Glomerular visceral epithelial cell (primary cell): ENCODE measurements at regions not wholly inside any gene's neighbourhood (a gene's known extent, or its start where the extent isn't known, plus 50 kb on each side); places are given as distances from the start of the nearest gene placed in this dataset.
"Not testable (repeated sequence)": the region's sequence is repeated elsewhere in the genome, so short reads cannot be mapped to it uniquely, and the experiment has no call there.

Source experiments
- DNase-seq: peaks from one replicate; pipeline ENCODE4 v3.0.0-alpha.2; 2016; ENCODE audit errors: extremely low spot score

DNA sequence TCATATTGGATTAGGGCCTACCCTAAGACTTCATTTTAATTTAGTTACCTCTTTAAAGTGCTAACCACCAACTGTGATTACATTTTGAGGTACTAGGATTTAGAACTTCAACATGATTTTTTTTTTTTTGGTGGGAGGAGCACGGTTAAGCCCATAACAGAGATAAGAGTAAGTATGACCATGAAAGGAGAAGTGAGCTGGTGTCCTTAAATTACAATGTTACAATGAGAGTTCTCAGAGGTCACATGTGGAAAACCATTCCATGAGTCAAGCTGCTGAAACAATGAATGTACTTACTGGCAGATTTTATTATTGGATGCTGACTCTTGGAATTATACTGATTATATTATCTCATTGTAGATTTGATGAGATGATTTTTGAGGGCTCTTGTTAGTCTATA lies 779.3 kb upstream of the CITED2 start:
- DNase-seq: no peak

DNA sequence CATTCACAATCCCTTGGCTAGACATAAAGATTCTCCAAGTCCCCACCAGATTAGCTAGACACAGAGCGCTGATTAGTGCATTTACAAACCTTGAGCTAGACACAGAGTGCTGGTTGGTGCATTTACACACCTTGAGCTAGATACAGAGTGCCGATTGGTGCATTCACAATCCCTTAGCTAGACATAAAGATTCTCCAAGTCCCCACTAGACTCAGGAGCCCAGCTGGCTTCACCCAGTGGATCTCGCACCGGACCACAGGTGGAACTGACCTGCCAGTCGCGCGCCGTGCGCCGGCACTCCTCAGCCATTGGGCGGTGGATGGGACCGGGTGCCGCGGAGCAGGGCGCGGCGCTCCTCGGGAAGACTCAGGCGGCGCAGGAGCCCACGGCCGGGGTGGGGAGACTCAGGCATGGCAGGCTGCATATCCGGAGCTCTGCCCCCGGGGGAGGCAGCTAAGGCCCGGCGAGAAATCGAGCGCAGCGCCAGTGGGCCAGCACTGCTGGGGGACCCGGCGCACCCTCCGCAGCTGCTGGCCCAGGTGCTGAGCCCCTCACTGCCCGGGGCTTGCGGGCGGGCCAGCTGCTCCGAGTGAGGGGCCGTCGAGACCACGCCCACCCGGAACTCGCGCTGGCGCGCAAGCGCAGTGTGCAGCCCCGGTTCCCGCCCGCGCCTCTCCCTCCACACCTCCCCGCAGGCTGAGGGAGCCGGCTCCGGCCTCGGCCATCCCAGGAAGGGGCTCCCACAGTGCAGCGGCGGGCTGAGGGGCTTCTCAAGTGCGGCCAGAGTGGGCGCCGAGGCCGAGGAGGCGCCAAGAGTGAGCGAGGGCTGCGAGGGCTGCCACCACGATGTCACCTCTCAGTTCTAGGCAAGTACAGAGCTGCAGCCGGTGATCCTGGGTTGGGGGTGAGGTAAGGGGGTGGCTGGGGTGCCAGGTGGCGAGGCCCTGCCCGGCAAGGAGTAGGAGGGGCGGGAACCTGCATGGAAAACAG lies 773.7 kb upstream of the CITED2 start:
- DNase-seq: not testable (repeated sequence)

DNA sequence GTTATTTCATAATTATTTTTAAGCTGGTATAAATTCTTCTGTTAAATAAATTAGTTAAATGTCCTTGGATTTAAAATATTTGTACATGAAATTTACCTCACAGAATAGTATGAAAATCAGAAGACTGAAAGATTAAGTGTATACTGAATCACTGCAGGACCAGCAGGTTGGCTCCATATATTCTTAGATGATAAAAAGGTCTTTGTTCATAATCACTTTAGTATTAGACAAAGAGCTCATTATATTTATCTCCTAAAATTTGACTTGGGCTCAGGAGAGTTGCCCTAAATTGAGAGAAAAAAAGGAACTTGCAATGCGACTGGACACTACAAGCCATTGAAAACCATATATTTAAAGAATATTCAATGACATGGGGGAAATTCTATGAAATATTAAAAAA lies 766.4 kb upstream of the CITED2 start:
- DNase-seq: no peak

DNA sequence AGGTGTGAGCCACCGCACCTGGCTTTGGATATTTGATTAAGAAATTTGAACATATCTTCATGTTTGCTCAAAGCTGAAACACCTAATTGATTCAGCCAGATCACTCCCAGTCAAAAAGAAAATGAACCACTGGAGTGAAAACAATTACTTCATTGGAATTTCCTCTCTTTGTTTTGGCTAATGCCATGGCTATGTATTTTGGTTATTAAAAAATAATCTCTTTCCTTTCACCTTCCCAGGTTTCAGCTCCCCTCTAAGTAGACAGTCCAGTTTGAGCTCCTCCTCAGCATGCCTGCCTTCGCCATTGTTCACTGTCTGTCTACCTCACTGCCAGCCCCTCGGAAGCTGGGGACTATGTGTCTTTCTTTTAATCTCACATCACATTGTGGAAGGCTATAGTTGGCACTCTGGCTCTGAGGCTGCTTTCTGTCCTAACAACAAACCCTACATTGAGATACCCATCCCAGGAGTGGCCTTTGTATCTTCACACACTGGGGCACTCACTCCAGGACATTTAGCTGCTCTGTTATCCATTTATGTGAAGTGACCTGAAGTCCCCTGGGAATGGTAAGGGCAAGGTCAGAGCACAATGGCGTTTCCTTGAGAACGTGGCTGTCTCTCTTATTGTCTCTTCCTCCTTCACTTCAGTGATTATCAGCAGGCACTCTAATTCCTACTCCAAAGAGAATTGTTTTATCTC lies 764.0 kb upstream of the CITED2 start:
- DNase-seq: no peak

DNA sequence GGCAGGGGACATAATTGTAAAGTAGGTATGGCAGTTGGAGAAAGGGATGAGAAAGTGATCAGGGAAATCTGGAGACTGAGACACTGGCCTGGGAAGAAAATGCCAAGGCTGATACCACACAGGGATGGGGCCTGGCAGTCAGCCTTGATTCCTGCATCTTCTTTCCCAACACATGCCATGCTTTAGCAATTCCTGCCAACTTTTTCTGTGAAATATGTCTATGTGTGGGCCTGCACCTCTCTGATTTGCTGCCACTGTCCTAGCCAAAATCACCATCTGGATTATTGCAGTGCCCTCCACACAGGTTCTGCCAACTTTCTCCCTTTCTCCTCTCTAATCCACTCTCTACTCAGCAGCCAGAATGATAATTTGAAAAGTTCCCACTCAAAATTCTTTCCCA lies 759.8 kb upstream of the CITED2 start:
- no peak for DNase-seq

DNA sequence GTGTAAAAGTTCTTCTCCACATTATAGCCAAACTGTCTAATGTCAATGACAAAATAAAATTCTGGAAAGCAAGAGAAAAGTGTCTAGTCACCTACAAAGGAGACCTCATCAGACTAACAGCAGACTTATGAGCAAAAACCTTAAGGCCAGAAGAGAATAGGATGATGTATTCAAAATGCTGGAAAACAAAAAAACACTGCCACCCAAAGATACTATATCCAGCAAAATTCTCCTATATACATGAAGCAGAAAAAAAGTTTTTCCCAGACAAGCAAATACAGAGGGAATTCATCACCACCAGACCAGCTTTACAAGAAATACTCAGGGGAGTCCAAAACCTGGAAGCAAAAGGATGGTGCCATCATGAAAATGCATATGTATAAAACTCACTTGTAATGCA lies 755.6 kb upstream of the CITED2 start:
- no peak for DNase-seq

DNA sequence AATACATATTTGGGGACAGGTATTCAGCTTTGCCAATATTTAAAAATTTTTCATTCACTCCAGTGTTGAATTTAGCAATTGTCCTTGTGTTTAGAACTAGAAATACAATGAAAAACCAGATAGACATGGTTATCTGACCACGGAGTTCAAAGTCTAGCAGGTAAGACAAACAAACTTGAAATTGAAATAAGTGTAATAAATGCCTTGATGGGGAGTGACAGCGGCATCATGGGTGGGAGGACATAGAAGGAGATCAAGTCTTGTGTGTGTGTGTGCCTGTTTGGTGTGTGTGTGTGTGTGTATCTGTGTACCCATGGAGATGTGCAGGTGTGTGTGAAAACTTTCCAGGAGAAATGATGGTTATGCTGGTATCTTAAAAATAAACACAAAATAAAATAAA lies 750.0 kb upstream of the CITED2 start:
- no peak for DNase-seq

DNA sequence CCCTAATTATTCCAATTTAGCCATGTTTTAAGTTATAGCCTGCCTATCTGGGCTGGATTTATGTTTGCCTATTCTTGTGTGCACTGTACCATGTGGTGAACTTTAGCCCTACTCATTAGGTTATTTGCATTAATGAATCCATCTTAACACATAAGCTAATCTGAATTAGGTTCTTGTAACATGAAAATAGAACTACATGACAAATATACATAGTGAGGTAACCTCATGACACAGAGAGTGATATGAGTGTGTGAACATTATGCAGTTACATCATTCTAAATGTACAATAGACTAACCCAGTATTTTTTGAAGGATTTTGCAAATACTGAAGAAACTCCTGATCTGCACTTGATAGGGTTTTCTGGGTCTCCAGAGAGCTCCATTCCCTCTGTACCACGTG lies 733.7 kb upstream of the CITED2 start:
- no peak for DNase-seq

DNA sequence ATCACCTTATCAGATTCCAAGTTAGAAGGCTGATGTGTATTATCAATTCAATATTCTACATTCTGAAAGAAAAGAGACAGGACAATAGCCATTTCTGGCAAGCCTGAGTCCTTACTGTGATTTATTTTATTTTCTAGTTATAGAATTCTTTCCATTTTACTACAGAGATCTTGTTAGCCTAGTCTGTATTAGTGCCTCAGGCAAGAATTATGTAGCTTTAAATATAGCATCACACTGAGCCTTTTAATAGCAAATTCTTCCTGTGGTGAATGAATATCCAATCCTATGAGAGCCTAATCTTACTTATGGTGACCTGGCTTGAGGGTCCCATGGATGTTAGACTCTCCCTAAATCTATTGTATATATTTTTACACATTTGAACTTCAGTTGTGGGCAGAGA lies 732.8 kb upstream of the CITED2 start:
- DNase-seq: no peak

DNA sequence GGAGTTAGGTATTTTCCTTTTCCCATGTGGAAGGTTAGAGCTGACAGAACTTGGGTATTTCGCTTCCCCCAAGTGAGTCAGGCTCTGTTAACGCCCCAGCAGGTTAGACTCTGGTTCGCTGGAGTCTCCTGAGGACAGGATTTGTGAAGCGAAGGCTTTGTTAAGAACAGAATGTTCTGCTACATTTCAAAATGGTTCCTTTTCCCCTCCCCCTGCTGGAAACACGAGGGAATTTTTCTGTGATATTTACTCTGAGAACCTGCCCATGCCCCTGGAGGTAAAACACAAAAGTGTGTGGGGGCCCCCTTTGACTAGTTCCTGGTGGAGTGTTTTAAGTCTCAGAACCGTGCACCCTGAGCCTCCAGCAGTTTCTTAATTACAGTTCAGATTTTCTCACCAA lies 731.4 kb upstream of the CITED2 start:
- DNase-seq: peak; percentile 5

DNA sequence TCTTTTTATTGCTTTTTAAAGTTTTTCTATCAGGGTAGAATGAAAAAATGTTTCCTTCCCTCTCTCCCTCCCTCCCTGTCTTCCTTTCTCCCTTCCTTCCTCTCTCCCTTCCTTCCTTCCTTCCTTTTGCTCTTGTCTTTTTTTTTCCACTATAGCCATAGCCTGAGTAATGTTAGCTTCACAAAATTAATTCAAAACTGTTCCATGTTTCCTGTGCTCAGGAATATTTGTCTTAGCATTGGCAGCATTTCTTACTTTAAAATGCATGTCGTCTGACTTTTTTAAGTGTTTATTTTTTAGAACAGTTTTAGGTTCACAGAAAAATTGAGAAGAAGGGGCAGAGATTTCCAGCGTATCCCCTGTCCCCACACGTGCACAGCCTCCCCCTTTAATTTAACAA lies 730.8 kb upstream of the CITED2 start:
- DNase-seq: no peak

DNA sequence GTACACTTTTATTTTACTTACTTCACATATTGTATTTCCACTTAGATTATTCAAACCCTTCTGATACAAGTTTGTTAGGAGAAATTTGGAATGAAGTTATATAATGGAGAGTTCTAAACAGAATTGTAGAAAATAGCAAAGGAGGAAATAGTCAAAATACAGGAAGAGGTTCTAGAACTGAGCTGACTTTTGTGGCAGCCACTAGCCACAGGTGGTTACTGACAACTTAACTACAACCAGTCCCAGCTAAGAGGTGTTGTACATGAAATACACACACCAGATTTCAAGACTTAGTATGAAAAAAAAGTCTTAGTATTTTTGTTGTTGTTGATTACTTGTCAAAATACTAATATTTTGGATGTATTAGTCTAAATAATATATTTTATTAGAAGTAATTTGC lies 727.4 kb upstream of the CITED2 start:
- DNase-seq: no peak

DNA sequence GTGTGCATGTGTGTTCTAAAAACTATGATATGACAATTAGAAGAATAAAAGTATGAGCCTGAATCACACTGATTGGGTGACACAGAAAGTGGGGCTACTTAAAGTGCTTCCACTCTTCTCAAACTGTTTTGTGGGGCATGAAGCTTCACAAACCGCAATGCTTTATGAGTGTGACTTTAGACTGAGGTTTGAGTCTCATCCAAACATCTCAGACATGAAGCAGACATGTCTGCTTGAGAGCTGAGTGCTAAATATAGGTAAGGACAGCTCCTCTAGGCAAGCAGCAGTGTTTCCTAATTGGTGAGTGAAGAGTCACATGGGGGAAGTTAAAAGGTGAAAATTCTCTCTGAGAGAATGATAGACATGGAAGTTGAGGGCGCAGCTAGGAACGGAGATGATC lies 726.9 kb upstream of the CITED2 start:
- DNase-seq: no peak

DNA sequence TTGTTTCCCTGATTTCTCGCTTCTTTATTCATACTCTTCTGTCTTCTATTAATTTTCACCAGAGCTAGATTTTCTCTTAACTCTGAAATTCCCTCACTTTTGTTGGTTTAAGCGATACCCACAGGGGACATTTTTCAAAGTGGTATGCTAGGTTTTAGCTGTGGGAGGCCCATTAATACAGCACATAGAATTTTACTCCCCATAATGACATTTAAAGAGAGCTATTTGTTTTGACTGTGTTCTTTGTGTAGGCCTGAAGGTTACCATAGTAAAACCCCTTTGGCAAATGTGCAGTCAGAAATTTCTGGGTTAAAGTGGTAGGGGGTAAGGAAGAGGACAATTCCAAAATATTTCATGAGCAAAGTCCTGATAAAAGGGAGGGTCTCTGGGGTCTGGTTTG lies 721.1 kb upstream of the CITED2 start:
- no peak for DNase-seq

DNA sequence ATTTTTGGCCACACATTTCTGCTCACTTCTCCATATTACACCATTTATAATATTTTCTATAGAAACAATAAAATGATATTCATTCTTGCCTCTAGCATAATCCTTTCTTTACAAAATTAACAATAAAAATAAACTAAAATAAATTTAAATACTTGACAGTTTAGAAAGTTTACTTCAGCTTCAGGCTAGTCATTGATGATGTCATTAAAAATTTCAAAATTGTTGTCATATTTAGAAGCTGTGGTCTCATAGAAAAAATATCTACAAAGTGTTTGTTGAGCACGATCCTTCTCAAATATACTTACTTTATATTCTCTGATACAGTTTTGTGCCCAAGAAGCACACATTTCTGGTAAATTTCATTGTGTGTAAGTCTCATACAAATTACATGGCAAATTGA lies 717.4 kb upstream of the CITED2 start:
- no peak for DNase-seq

DNA sequence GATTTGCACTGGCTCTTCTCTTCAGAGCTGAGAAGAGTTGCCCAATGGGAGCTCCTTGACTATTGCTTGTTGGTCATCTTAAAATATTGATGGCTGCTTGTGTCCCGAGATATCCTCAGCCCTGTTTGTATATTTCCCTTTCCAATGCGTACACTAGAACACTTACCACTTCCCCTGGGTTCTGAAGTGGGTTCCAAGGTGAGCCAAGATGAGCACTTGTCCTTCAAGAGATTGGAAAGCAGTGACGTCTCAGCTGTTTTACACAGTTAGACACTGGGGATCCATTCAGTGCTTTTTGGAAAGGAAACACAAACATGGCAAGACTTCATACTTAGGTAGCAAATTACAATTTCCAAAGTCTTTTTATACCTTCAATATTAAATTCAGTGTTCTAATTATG lies 716.4 kb upstream of the CITED2 start:
- DNase-seq: no peak

DNA sequence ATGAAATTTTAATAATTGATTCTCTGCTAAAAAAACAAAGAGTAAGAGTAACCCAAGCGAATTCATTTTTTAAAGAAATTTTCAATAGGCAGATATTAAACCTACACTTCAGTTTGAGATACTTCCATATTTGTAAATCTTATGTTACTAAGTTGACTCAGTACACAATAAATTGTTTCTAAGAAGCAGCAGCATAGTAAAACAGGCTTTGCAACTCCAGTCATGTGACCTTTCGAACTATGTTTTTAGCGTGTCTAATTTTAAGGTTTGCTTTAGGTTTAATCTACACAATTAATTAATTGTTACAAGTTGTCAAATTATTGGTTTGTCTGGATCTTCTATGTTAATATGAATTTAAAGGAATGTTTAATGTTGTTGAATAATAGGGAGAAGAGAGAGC lies 708.9 kb upstream of the CITED2 start:
- DNase-seq: no peak

DNA sequence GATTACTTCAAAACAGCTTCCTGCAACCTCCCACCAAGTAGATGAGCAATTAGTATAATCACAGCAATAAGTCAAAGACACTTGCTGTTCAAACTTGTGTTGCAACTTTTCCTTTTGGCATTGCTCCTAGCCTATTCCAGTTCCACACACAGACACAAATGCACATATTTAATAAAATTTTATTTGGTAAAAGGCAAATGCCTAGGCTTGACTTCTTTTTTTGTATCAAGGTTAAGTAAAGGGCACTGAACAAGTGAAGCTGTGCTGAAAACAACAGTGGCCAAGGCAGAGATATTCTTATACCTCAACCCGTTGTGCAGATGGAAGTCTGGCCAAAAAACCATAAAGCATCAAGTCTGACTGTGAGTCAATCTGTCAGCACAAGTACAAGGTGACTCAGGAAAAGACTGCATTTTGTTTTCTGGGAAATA lies 708.4 kb upstream of the CITED2 start:
- DNase-seq: peak; percentile 26

DNA sequence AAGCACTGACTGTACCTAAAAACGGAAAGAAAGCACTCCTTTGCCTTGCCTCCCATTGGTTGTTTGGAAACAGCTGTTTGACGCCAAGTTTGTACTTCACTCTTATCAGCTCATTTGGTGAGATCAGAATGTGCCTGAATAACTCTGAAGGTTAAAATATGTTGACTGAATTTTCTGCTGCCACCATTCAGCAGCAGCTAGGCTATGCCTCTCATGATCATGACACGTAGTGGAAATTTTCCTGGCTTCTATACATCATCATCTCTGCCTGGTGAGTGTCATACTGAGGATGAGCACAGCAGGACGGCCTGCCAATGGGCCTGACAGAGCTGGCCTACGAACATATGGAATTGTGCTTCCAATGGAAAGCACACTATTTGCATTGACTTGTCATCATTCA lies 704.9 kb upstream of the CITED2 start:
- no peak for DNase-seq

DNA sequence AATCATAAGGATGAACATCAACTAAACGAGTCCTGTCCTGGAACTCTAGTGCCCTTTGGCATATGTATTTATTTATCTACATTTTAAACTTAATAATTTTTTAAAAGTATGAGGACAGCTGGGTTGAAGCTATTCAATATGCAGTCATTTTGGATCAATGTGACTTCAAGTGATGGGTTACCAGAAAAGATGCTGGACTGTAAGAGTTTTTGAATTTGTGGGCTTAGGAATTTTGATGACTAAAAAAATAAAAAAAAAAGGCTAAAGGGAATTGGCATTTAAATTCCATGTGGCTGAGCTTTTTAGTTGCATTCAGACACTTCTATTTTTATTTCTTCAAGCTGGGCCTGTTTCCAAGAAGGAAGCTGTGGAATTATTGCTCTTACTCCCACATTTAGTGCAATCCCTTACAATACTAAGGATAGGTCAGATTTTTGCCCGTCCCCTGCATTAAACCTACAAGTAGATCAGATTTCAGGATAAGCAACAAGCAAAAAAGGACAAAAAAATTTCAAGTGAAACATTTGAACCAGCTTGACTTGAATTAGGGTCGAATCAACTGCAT lies 704.2 kb upstream of the CITED2 start:
- DNase-seq: peak; percentile 71

DNA sequence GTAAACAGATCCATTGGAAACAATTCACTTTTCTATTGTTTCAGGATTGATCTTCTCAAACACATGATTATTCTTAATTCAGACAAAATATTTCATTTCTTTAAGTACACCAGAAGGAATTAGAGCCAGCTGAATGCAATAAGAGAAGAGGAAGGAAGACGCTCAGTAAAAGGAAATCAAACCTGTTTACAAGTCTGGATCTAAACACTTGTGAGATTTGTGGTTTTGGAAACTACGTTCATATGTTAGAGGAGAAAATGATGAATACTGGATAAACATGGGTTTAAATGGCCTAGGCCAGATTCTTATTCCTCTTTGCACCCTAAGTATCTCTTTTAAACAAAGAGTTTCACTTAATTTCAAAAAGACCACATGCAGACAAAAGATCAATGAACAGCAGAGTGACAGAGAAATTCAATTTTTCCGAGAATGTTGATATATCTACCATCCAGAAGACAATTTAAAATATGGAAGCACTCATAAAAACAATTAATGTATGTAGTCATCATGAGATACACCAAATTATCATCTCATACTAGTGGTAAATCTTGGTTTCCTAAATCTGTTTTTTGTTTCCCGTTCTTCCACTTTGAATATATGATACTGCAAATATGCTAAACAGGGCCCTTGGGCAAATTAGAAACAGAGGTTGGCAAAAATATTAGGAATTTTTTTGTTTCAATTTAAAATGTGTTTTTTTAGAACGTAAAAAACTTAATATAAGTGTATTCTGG lies 703.5 kb upstream of the CITED2 start:
- DNase-seq: no peak

DNA sequence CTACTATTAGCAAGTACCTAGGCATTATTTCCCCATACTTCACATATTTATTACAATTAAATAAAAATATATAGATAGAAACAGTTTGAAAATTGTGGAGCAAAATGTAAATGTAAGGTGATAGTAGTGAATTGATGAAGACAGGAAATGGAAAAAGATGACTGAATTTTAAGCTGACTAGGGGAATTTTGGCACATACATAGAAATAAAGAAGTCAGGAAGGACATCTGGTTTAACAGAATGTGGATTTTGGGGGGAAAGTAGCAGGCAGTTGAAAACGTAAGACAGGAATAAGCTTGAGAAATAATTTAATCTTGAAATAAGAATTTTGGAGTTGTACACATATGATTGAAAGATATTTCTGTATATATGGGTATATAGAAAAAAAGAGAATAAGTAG lies 701.7 kb upstream of the CITED2 start:
- DNase-seq: no peak
